H9 (cell line): ENCODE measurements at regions not wholly inside any gene's neighbourhood (a gene's known extent, or its start where the extent isn't known, plus 50 kb on each side); places are given as distances from the start of the nearest gene placed in this dataset.
A peak's percentile ranks its signal among the peaks of the same experiment; 100 is the strongest.

Experiments
- DNase-seq: peaks from one replicate; pipeline ENCODE4 v3.0.0-alpha.2; 2017
- H2AFZ ChIP-seq: one replicate; pipeline ENCODE4 v1.6.1; 2013; ENCODE audit warnings: mild to moderate bottlenecking, low read length, control low read depth, moderate library complexity
- H2AK5ac ChIP-seq: 2 replicates; pipeline ENCODE4 v1.6.1; 2013; ENCODE audit warnings: low read length, control low read depth, mixed read lengths; ENCODE audit not compliant: insufficient read length
- H2BK120ac ChIP-seq: one replicate; pipeline ENCODE4 v1.6.1; 2013; ENCODE audit warnings: low read depth, mild to moderate bottlenecking, low read length, control low read depth, inconsistent platforms; ENCODE audit not compliant: poor library complexity, severe bottlenecking
- H2BK12ac ChIP-seq: 2 replicates; pipeline ENCODE4 v1.6.1; 2013; ENCODE audit warnings: low read length, control low read depth, mixed read lengths, low read depth; ENCODE audit not compliant: insufficient read length
- H2BK15ac ChIP-seq: 2 replicates; pipeline ENCODE4 v1.6.1; 2013; ENCODE audit warnings: low read depth, low read length, control low read depth
- H2BK20ac ChIP-seq: one replicate; pipeline ENCODE4 v1.6.1; 2013; ENCODE audit warnings: low read depth, mild to moderate bottlenecking, low read length, control low read depth, inconsistent platforms; ENCODE audit not compliant: poor library complexity, severe bottlenecking
- H2BK5ac ChIP-seq: 2 replicates; pipeline ENCODE4 v1.6.1; 2013; ENCODE audit warnings: low read length, control low read depth, mixed read lengths; ENCODE audit not compliant: insufficient read length
- H3K14ac ChIP-seq: 2 replicates; pipeline ENCODE4 v1.6.1; 2013; ENCODE audit warnings: low read length, control low read depth; ENCODE audit not compliant: insufficient read depth
- H3K18ac ChIP-seq: 2 replicates; pipeline ENCODE4 v1.6.1; 2013; ENCODE audit warnings: low read depth, mild to moderate bottlenecking, mixed read lengths, low read length, control low read depth; ENCODE audit not compliant: insufficient read length
- H3K23ac ChIP-seq: 2 replicates; pipeline ENCODE4 v1.6.1; 2013; ENCODE audit warnings: low read length, control low read depth, mixed read lengths, low read depth; ENCODE audit not compliant: insufficient read length
- H3K23me2 ChIP-seq: 2 replicates; pipeline ENCODE4 v1.6.1; 2013; ENCODE audit warnings: low read depth, mild to moderate bottlenecking, mixed read lengths, low read length, control low read depth; ENCODE audit not compliant: insufficient read length, poor library complexity, severe bottlenecking
- H3K27ac ChIP-seq: 2 replicates; pipeline ENCODE4 v1.5.1; 2013; ENCODE audit warnings: low read length, control low read depth, mixed read lengths, low read depth; ENCODE audit not compliant: insufficient read length
- H3K27me3 ChIP-seq: 2 replicates; pipeline ENCODE4 v1.6.1; 2013; ENCODE audit warnings: low read length, control low read depth, inconsistent platforms; ENCODE audit not compliant: insufficient read depth
- H3K4ac ChIP-seq: 2 replicates; pipeline ENCODE4 v1.6.1; 2013; ENCODE audit warnings: low read depth, mild to moderate bottlenecking, control low read depth, inconsistent platforms, low read length, moderate library complexity
- H3K4me1 ChIP-seq: 2 replicates; pipeline ENCODE4 v1.6.1; 2013; ENCODE audit warnings: low read length, control low read depth, inconsistent platforms; ENCODE audit not compliant: insufficient read depth
- H3K4me2 ChIP-seq: 2 replicates; pipeline ENCODE4 v1.6.1; 2013; ENCODE audit warnings: low read length, control low read depth, mixed read lengths; ENCODE audit not compliant: insufficient read length, insufficient read depth
- H3K56ac ChIP-seq: 2 replicates; pipeline ENCODE4 v1.6.1; 2013; ENCODE audit warnings: low read depth, mild to moderate bottlenecking, mixed read lengths, low read length, control low read depth; ENCODE audit not compliant: insufficient read length
- H3K79me1 ChIP-seq: 2 replicates; pipeline ENCODE4 v1.6.1; 2013; ENCODE audit warnings: low read depth, mild to moderate bottlenecking, moderate library complexity, low read length, control low read depth, inconsistent platforms; ENCODE audit not compliant: insufficient read depth, poor library complexity, severe bottlenecking
- H3K79me2 ChIP-seq: 2 replicates; pipeline ENCODE4 v1.6.1; 2013; ENCODE audit warnings: low read length, control low read depth, inconsistent platforms; ENCODE audit not compliant: insufficient read depth
- H3K9ac ChIP-seq: 2 replicates; pipeline ENCODE4 v1.6.1; 2013; ENCODE audit warnings: low read length, control low read depth, mixed read lengths; ENCODE audit not compliant: insufficient read length; ENCODE audit errors: extremely low read depth
- H3K9me3 ChIP-seq: one replicate; pipeline ENCODE4 v1.6.1; 2013; ENCODE audit warnings: low read depth, low read length, inconsistent platforms; ENCODE audit not compliant: control insufficient read depth
- H3T11ph ChIP-seq: one replicate; pipeline ENCODE4 v1.6.1; 2013; ENCODE audit warnings: mild to moderate bottlenecking, low read length, control low read depth, inconsistent platforms
- H4K20me1 ChIP-seq: one replicate; pipeline ENCODE4 v1.6.1; 2013; ENCODE audit not compliant: control insufficient read depth, insufficient read length, insufficient read depth
- H4K5ac ChIP-seq: 2 replicates; pipeline ENCODE4 v1.6.1; 2013; ENCODE audit warnings: low read depth, mild to moderate bottlenecking, mixed read lengths, low read length, control low read depth; ENCODE audit not compliant: insufficient read length
- H4K8ac ChIP-seq: replicated peaks from 2 replicates; pipeline ENCODE4 v1.6.1; 2013; ENCODE audit warnings: low read length, control low read depth, mixed read lengths, low read depth; ENCODE audit not compliant: insufficient read length
- H4K91ac ChIP-seq: 2 replicates; pipeline ENCODE4 v1.6.1; 2013; ENCODE audit warnings: low read depth, mild to moderate bottlenecking, moderate library complexity, mixed read lengths, low read length, control low read depth; ENCODE audit not compliant: insufficient read length
- H3K27ac Mint-ChIP-seq, 3 experiments: 2 replicates in 2 of 3; 3 replicates in 1 of 3; pipeline ENCODE4 v1.8.0; 2020 to 2021; ENCODE audit warnings: mixed read lengths in 3 of 3, mild to moderate bottlenecking in 1 of 3, moderate library complexity in 1 of 3
- H3K27me3 Mint-ChIP-seq: 2 replicates; pipeline ENCODE4 v1.8.0; 2021; ENCODE audit warnings: low read depth, mild to moderate bottlenecking, moderate library complexity, mixed read lengths
- H3K36me3 Mint-ChIP-seq, 3 experiments: 2 replicates in 2 of 3; 3 replicates in 1 of 3; pipeline ENCODE4 v1.8.0; 2020 to 2021; ENCODE audit warnings: low read depth in 3 of 3, mixed read lengths in 3 of 3; ENCODE audit not compliant: insufficient read depth in 1 of 3
- H3K4me1 Mint-ChIP-seq, 2 experiments: 2 replicates each; pipeline ENCODE4 v1.8.0; 2020; ENCODE audit warnings: mixed read lengths in 2 of 2
- H3K4me3 Mint-ChIP-seq, 2 experiments: 2 replicates in 1 of 2; 3 replicates in 1 of 2; pipeline ENCODE4 v1.8.0; 2020 to 2021; ENCODE audit warnings: mild to moderate bottlenecking in 2 of 2, mixed read lengths in 2 of 2, moderate library complexity in 1 of 2
- H3K9me3 Mint-ChIP-seq, 2 experiments: 2 replicates in 1 of 2; 3 replicates in 1 of 2; pipeline ENCODE4 v1.8.0; 2020; ENCODE audit warnings: mild to moderate bottlenecking in 2 of 2, mixed read lengths in 2 of 2, moderate library complexity in 1 of 2
- WGBS: extraction: QIAGEN DNeasy Blood & Tissue Kit; methylation state at CpG from one replicate; pipeline ENCODE4 v1.1.7; 2013; ENCODE audit warnings: missing lambda C conversion rate, low lambda C conversion rate, mixed read lengths; ENCODE audit not compliant: insufficient read length; ENCODE audit errors: extremely low coverage; 5-methylcytosine and 5-hydroxymethylcytosine counted together
- TF ChIP-seq, protein P1 (sequence below): fragments of 200-600 bp; sonication (generic); conservative IDR thresholded peaks from 3 replicates; pipeline ENCODE4 v1.8.0; 2021; ENCODE audit warnings: antibody characterized with exemption, mild to moderate bottlenecking

DNA sequence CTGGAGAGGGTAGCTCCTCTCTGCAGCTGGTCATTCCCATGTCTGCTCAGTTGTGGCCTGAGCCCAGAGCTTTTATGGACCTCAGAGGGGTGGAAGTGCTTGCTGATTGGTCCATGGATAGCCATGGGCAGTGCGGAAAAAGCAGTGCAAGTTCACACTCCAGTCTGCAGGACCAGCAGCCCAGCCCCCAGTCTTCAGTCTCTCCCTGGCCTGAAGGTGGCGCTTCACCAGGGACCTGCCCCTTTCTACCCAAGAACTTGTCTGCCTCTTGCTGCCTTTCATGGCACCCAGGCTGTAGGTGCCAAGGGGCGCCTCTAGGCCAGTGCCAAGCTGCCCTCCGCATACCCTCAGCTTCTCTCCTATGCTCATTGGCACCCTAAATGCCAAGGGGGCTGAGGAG is 91.0 kb downstream of the TBXT start:
- no peak overlapping the region for H2AFZ ChIP-seq
- no peak overlapping the region for H4K5ac ChIP-seq
- no peak overlapping the region for H2BK12ac ChIP-seq
- TF ChIP-seq, protein P1, sequence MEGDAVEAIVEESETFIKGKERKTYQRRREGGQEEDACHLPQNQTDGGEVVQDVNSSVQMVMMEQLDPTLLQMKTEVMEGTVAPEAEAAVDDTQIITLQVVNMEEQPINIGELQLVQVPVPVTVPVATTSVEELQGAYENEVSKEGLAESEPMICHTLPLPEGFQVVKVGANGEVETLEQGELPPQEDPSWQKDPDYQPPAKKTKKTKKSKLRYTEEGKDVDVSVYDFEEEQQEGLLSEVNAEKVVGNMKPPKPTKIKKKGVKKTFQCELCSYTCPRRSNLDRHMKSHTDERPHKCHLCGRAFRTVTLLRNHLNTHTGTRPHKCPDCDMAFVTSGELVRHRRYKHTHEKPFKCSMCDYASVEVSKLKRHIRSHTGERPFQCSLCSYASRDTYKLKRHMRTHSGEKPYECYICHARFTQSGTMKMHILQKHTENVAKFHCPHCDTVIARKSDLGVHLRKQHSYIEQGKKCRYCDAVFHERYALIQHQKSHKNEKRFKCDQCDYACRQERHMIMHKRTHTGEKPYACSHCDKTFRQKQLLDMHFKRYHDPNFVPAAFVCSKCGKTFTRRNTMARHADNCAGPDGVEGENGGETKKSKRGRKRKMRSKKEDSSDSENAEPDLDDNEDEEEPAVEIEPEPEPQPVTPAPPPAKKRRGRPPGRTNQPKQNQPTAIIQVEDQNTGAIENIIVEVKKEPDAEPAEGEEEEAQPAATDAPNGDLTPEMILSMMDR: peak; percentile 70
- Mint-ChIP-seq H3K36me3 (no peaks in the 10 kb centered on the region), H3K27ac (no peak overlapping the region), H3K4me3 (no peak overlapping the region), H3K4me1 (no peaks in the 10 kb centered on the region), H3K27me3 (peaks cover 5% of the 10 kb centered on the region), H3K9me3 (no peaks in the 10 kb centered on the region)
- H3K27me3 ChIP-seq: no peaks in the 10 kb centered on the region
- no peak overlapping the region for H3K4me2 ChIP-seq
- no peaks in the 10 kb centered on the region for H3K4me1 ChIP-seq
- no peaks in the 10 kb centered on the region for H3K23me2 ChIP-seq
- H3K14ac ChIP-seq: no peak overlapping the region
- no peaks in the 10 kb centered on the region for H3K9me3 ChIP-seq
- no peak overlapping the region for H4K91ac ChIP-seq
- H3K79me2 ChIP-seq: no peaks in the 10 kb centered on the region
- no peak overlapping the region for H2BK15ac ChIP-seq
- H3K18ac ChIP-seq: no peak overlapping the region
- H2BK20ac ChIP-seq: no peak overlapping the region
- DNase-seq: peak; percentile 81
- H4K8ac ChIP-seq: no peak overlapping the region
- no peak overlapping the region for H3T11ph ChIP-seq
- no peak overlapping the region for H3K56ac ChIP-seq
- no peak overlapping the region for H2AK5ac ChIP-seq
- no peak overlapping the region for H3K23ac ChIP-seq
- no CpG with 5 or more reads among the region's 4 CpGs for WGBS
- no peak overlapping the region for H2BK120ac ChIP-seq
- H2BK5ac ChIP-seq: no peak overlapping the region
- H3K79me1 ChIP-seq: no peaks in the 10 kb centered on the region
- no peak overlapping the region for H3K9ac ChIP-seq
- H3K4ac ChIP-seq: no peak overlapping the region
- no peak overlapping the region for H3K27ac ChIP-seq
- H4K20me1 ChIP-seq: no peaks in the 10 kb centered on the region
